GM20000 (cell line): ENCODE measurements at regions not wholly inside any gene's neighbourhood (a gene's known extent, or its start where the extent isn't known, plus 50 kb on each side); places are given as distances from the start of the nearest gene placed in this dataset.

ENCODE experiments used
- DNase-seq: peaks from one replicate; pipeline ENCODE4 v3.0.0; 2012; ENCODE audit warnings: low spot score
- TF ChIP-seq, protein P1 (sequence below): IDR thresholded peaks from 2 replicates; pipeline ENCODE4 v1.5.1; 2012; ENCODE audit warnings: mild to moderate bottlenecking, control low read depth; ENCODE audit errors: extremely low read depth, missing control alignments

DNA sequence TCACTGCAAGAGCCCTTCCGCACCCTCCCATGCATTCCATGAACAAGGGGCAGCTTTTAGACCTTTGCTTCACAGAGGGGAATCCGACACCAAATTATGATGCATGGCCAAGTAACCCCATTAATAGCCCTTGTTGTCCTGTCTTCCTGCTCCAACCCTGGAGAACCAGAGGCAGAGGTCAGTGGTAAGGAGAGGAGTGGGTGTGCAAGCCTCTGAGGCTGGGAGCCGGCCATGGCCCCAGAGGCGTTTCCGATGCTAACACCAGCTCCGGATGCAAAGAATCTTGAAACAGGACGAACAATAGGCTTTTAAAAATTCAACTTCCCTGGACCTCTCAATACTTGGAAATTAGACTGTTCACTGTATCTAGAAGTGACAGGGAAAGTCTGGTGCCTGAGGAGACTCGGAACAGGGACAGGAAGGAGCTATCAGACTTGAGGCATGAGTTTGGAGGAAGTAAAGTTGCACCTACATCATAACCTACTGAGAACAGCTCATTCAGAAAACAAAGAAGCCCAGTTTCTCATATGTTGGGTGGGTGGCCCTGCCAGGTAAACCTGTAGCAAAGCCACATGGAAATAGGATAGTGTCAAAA lies 101.2 kb upstream of the ERG start:
- TF ChIP-seq, protein P1, sequence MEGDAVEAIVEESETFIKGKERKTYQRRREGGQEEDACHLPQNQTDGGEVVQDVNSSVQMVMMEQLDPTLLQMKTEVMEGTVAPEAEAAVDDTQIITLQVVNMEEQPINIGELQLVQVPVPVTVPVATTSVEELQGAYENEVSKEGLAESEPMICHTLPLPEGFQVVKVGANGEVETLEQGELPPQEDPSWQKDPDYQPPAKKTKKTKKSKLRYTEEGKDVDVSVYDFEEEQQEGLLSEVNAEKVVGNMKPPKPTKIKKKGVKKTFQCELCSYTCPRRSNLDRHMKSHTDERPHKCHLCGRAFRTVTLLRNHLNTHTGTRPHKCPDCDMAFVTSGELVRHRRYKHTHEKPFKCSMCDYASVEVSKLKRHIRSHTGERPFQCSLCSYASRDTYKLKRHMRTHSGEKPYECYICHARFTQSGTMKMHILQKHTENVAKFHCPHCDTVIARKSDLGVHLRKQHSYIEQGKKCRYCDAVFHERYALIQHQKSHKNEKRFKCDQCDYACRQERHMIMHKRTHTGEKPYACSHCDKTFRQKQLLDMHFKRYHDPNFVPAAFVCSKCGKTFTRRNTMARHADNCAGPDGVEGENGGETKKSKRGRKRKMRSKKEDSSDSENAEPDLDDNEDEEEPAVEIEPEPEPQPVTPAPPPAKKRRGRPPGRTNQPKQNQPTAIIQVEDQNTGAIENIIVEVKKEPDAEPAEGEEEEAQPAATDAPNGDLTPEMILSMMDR, result no peak
- no peak for DNase-seq

- DNase-seq, result no peak
- TF ChIP-seq, protein P1, result no peak
These were observed 101.8 kb upstream of the ERG start for GRCh38 chr21:38600106-38600505.

GRCh38 chr21:38605236-38605635 lies 107.0 kb upstream of the ERG start:
- no peak for DNase-seq
- TF ChIP-seq, protein P1, result no peak

GRCh38 chr21:38609580-38609979 lies 111.3 kb upstream of the ERG start:
- TF ChIP-seq, protein P1, result no peak
- DNase-seq, result no peak

- TF ChIP-seq, protein P1, result no peak
These were observed 112.5 kb upstream of the ERG start for GRCh38 chr21:38610623-38611251.

DNA sequence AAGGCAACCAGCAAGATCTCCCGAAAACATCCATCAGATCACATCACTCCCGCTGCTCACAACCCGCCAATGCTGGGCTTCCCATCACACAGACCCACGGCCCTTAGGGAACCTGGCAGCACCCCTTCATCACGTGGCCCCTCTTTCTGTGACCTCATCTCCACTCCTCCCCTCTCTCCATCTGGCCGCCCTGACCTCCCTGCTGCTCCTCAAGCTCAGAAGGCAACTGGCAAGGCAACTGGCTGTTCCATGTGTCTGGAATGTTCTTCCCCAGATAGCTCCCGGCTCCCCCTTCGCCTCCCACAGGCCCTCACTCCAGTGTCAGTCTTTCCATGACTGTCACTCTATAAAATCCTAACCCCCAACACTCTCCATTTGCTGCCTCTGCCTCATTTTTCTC lies 113.0 kb upstream of the ERG start:
- DNase-seq, result no peak
- TF ChIP-seq, protein P1, result no peak

More at GRCh38 chr21:38610623-38611251, 112.5 kb upstream of the ERG start:
- no peak for DNase-seq

- DNase-seq, result no peak
- TF ChIP-seq, protein P1, result no peak
These were observed 115.4 kb upstream of the ERG start for GRCh38 chr21:38613686-38614085.
